HTR-8/SVneo (cell line): ENCODE measurements at regions not wholly inside any gene's neighbourhood (a gene's known extent, or its start where the extent isn't known, plus 50 kb on each side); places are given as distances from the start of the nearest gene placed in this dataset.

ENCODE experiments used
- DNase-seq: peaks from one replicate; pipeline ENCODE4 v3.0.0; 2011; ENCODE audit warnings: low spot score, mixed read lengths; ENCODE audit not compliant: insufficient read length
- FAIRE-seq: peaks from 2 replicates; lab custom pipeline; 2011; peaks lifted over from hg19 to GRCh38; lab: Jason Lieb, UNC

DNA sequence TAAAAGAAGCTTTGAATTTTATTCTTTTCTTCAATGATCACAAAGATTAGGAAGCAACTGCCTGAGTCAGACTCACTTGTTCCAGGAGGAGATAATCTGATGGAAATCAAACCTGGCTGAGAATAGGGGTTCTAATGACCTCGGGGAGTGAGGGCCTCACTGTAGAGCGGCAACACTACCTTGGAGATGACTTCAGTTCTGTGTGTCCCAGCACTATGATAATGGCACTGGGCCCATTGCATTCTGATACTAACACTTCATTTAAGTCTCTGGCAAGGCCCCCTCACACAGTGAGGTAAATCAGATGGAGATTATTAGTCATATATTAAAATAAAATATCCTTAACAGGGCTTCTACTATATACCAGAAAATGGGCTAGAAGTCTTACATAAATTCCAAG lies 233.3 kb upstream of the EGLN3 start:
- FAIRE-seq (no peak), DNase-seq (no peak)

DNA sequence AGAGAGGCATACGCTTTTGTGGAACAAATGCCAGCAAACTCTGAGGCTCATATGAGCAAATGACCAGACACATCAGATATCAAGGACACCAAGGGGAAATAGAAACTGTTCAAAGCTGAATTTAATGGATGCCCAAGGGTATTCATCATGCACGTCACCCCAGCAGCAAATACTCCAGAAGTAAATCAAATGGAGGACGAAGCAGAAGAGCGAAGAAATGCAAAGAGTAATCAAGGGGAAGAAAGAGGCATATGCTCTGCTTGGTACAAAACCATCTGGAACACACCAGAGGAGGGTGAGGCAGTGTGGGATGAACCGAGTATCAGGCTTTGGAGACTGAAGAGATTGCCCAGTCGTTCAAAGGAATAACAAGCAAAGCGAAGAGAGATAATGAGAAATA lies 232.6 kb upstream of the EGLN3 start:
- FAIRE-seq (no peak), DNase-seq (no peak)

DNA sequence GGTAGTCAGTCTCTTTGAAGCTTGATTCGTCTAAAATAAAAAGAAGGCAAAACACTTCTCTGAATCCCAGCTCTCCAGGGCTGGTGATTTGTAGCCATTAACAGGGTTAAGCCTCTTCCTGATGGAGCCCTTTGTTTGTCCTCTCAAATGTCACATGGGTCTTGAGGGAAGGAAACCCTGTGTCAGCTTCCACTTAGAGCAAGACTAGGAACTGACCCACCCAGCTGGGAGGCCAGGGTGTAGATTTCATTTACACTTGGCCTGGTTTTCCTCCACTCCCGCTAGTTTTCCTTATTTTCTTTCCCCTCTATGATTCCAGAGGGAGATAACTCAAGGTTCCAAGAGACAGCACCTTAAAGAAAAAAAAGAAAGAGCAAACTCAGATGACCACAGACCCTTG lies 230.5 kb upstream of the EGLN3 start:
- DNase-seq = no peak
- no peak for FAIRE-seq

DNA sequence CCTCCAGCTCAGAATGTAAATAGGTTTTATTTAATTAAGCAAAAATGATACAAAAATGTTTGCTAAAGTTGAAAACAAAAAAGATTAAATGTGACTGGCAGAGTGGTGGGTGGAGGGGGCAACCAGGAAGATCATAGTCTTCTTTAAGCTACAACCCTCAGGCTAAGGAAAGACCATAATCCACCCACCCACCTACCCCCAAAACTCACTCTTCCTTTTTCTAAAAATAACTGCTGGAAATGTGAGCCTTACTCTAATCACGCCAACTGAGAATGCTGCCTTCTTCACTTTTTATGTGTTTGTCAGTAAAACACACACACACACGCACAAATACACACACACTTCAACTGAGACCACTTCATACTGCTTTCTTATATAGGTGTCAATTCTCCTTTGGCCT lies 230.0 kb upstream of the EGLN3 start:
- DNase-seq (no peak), FAIRE-seq (no peak)

GRCh38 chr14:34180434-34180833 lies 229.6 kb upstream of the EGLN3 start:
- no peak for DNase-seq
- FAIRE-seq = no peak

DNA sequence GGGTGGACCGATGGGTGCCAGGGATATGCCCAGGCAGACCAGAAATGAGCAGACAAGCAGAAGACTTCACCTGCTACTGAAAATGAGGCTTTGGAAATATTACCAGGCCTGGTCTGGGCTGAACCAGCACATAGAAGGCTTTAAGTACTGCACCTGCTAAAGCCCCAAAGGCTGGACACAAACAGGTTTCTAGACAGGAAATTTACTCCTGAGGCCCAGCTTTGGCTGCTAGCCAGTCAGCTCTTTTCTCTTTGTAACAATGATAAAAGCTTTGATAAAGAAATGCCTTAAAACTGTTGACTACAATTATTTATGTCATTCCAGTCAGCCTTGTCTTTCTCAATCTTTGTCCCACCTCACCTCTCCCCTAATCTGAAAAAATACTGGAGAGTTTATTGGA lies 228.9 kb upstream of the EGLN3 start:
- DNase-seq = no peak
- FAIRE-seq = no peak

DNA sequence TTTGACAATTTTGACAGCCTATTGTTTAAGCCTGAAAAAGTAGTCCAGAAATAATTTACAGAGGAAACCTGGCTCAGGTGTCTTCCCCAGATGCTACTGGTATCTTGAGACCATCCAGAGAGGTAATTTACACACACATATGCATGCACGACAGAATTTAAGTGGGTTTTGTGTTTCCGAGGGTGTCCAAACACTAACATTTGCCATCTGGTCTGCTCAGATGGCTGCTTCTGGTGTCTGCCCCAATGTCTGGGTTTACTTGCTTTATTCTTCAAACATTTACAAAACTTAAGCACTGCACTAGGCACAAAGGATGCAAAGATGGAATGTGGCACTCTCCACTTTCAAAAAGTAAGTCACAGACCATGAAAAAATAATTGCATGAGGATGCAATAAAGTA lies 226.6 kb upstream of the EGLN3 start:
- FAIRE-seq (no peak), DNase-seq (no peak)

DNA sequence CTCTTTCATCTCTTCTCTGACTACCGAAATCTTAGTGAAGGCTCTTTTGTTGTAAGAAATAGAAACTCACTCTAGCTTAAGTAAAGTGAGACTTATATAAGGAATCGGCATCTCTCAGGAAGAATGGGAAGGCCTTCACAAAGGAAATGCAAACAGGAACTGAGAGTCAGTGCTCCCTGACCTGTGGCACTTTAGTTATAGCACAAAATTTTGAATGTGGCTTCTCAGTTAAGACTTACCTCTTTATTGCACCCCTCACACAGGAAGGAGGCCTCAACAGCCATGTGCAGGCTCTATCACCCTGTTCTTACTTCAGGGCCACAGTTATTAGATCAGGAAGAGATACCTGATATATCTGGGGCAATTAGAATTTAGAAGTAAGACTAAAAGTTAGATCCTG lies 224.7 kb upstream of the EGLN3 start:
- DNase-seq (no peak), FAIRE-seq (no peak)

GRCh38 chr14:34174973-34175372 lies 224.1 kb upstream of the EGLN3 start:
- DNase-seq (no peak), FAIRE-seq (no peak)

DNA sequence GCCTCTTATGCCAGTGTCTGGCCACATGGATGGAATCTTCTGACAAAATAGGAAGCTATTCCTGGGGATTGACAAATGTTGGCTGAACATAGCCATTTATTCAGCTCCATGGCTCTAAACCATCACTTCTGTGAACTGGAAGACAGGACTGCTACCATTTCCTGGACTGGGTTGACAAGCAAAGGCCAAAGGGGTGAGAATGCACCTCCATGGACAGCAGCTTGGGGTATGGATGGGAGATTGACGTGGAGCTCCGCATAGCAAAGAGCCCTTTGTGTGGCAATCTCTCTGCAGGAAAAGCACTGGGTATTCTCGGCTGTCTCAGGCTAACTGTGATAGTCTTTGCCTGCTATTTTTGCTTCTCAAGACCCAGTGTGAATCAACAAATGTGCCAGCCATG lies 223.0 kb upstream of the EGLN3 start:
- DNase-seq = no peak
- no peak for FAIRE-seq

DNA sequence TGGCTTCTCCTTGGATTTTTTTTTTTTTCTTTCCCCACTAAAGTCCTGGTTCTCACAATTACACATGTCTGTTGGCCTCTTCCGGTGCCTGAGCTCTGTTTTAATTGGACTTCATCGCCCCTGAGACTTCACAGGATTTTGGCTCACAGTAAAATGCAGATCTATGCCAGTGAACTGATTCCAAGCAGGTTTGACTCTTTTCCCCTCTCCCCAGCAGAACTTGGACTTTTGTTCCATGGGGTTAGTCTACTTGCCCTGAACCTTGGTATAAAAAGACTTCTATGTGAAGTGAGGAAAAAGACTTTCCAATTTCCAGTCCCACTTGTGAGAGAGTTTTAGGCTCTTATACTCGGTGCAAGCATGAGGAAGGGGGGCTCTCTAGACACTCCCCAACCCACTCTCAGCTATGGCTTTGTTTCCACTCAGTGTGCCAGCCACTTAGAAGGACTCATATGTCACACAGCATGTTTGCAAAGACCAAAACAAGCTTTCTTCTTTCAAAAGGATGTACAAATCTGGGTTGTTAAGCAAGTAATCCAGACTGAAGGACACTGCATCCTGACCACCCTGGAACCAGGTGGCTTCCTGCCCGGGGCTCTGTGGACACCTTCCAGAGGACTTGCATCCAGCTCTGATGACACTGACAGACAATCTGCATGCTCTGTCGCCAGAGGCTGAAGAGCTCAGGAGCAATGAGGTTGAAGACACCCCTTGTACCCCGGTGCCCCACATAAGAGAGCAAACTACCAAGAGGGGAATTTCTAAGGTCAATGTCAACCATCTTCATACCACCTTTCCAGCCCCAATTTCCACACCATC lies 221.9 kb upstream of the EGLN3 start:
- DNase-seq (no peak), FAIRE-seq (no peak)

DNA sequence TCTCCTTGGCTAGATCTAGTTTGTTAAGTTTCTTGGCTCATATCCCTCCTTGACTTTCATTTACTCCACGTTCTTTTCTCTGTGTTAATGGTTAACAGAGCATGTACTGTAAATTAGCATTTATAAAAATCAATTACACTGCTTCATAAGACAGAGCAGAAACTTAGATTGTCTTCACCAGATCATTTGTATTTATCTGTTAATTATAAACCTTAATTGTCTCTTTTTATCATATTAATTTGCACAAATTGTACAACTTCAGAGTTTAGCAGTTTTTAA lies 221.2 kb upstream of the EGLN3 start:
- FAIRE-seq = no peak
- DNase-seq = no peak

DNA sequence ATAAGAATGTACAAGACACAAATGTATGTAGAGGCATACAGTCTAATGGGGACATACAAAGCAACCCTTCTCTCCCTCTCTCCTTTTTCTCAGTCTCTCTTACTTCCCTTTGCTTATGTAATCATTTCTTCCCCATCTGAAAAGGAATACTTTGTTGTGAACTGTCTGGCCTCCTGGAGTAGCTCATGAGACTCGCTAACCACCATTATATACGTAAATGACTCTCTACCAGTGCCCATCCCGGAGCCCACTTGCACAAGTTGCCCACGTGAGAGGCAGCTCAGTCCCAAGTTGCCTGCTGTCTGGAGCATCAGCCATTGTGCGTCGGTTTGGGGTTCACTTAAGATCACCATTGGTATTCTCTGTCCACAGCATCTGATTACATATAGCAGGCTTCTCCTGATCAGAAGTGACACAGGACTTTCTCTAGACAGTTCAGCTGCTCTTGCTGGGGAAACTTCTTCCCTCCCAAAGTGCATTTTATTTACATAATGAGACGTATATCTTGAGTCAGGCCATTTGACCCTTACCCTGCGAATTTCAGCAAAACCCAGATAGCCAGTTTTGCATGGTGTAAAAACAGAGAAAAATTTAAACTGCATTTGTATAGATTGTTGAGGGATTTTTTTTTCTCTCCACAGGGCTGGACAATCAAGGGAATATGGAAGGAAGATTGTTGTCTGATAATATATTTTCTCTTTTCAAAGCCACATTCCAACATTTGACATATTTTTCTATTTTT lies 220.7 kb upstream of the EGLN3 start:
- no peak for FAIRE-seq
- no peak for DNase-seq

- FAIRE-seq (no peak), DNase-seq (no peak)
Observed at GRCh38 chr14:34170882-34171281, 220.0 kb upstream of the EGLN3 start.

DNA sequence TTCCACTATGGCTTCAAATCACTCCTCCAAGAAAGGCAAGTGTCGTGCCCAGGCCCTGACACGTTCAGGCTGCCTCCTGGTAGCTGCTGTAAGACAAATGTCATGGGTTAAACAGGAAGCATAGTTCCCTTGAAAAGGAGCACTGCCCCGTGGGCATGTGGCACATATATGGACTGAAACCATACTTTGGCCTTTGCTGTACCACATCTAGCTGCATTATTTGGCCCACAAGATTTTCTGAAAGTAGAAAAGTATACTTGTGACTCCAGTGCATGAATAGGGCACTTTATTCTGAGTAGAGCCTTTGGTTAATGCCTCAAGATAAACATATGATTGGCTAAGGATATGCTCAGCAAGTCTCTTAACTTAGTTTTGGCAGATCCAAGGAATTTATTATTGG lies 218.7 kb upstream of the EGLN3 start:
- no peak for DNase-seq
- FAIRE-seq = no peak

- no peak for DNase-seq
- FAIRE-seq = no peak
Observed at GRCh38 chr14:34168656-34169055, 217.8 kb upstream of the EGLN3 start.

DNA sequence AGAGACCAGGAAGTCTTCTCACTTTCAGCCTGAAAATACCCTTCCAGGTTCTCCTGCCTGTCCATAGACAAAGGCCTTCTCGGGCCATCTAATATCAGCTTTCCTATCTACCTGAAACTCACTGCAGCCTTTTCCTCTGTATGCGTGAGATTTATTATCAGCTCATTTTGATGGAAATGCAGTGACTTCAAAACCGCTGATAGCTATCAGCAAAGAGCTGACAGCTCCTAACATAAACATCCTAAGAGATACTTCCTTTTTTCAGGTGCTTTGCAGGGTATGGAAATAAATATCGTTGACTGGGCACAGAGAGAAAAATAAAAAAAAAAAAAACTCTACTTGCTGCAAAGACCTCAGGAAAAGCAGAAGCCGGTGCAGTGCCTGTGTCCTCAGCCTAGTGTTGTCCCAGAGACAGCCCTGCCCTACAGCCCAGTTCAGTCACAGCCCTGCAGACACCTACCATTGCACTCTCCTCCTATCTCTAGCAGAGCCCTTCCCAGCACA lies 215.0 kb upstream of the EGLN3 start:
- FAIRE-seq (no peak), DNase-seq (no peak)

- FAIRE-seq (no peak), DNase-seq (no peak)
Observed at GRCh38 chr14:34164162-34164864, 213.4 kb upstream of the EGLN3 start.

DNA sequence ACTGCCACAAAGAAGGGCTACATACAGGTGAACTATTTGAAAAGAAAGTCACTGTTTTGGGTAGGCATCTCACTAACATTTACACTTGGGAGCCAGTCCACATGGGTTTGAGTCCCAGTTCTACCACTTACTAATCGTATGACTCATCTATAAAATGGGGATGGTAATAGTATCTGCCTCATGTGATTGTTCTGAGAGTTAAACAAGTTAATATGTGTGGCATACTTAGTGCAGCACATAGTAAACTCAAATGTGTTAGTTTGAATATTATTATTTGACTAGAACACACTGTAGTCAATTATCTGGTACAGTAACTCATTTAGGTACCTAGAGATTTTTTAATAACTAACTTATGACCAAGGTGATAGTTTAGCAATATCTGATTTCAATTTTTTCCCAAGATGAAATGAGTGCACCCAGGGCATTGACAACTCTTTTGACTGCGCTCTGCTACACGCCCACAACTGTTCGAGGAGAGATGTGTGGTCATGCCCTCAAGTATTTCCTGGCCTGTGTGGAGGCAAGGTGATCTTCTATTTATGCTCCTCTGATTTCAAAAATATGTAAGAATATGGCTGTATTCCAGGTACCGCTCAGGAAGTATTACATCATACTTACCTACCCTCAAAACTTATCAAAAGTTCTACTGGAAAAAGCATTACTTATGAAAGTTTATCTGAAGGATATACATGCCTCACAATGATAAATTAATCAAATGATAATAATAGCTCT lies 210.6 kb upstream of the EGLN3 start:
- FAIRE-seq (no peak), DNase-seq (no peak)

DNA sequence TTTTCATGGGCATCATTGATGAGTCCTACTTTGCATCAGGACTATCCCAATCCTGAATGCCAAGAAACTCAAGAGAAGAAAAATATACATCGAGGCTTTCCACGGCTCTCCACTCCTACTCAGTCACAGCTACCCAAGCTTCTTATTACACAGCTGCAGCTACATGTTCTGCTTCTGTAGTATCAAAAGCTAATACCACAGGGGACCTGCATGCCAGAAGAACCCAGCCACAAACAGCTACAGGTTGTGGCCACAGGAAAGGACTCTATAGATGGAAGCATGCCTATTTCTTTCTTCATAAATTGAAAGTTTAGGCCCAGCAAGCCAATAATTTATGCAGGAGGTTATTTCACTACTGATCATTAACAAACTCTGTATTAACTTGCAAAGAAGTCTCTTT lies 209.7 kb upstream of the EGLN3 start:
- DNase-seq = no peak
- FAIRE-seq = no peak

DNA sequence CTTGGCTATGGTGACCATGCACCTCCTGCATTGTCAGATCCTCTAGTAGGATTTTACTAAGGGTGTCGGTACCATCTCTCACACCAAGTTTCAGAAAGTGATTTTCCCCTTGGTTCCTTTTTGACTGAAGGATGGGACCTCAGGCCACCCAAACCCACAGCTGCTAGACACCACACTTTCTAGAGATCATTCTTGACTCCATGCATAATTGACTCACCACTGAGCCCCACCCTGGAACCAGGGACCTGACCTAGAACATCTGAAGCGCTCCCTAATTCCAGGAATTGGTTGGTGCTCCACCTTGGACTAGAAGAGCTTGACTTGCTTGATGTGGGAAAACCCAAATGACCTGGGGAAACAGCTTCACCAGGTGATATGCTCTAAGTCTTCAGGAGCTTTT lies 206.8 kb upstream of the EGLN3 start:
- DNase-seq (no peak), FAIRE-seq (no peak)
